OCI-LY7 (cell line): ENCODE measurements at regions not wholly inside any gene's neighbourhood (a gene's known extent, or its start where the extent isn't known, plus 50 kb on each side); places are given as distances from the start of the nearest gene placed in this dataset.
"Not testable (repeated sequence)": the region's sequence is repeated elsewhere in the genome, so short reads cannot be mapped to it uniquely, and the experiment has no call there.

ENCODE experiments used
- BruUV-seq: library from RNA; stranded (reverse); fragments of 400-500 nt; replicated peaks from 2 replicates; lab custom pipeline; 2021; lab: Mats Ljungman, UMichigan
- CTCF ChIA-PET: fragments of 300-600 bp; sonication (Branson Sonifier 250); formaldehyde crosslinking; loops from one replicate; lab custom pipeline; 2022; ENCODE audit warnings: antibody characterized with exemption; ENCODE audit not compliant: unreplicated experiment; lab: Charles Lee
- POLR2A ChIA-PET: fragments of 300-600 bp; sonication (Branson Sonifier 250); formaldehyde crosslinking; loops from one replicate; lab custom pipeline; 2022; ENCODE audit warnings: antibody characterized with exemption; lab: Charles Lee
- DNase-seq: peaks from one replicate; pipeline ENCODE4 v3.0.0-alpha.2; 2015; ENCODE audit warnings: low spot score
- H2AFZ ChIP-seq: fragments of 200-600 bp; sonication (generic), shearing (Covaris generic); 2 replicates; pipeline ENCODE4 v1.6.1; 2014; ENCODE audit warnings: mild to moderate bottlenecking, antibody characterized with exemption, low read length, moderate library complexity
- H3K27ac ChIP-seq: fragments of 200-600 bp; sonication (generic); 2 replicates; pipeline ENCODE4 v1.5.1; 2014; ENCODE audit warnings: mixed run types, low read depth, mild to moderate bottlenecking, moderate library complexity, low read length, inconsistent platforms; ENCODE audit not compliant: poor library complexity, severe bottlenecking
- H3K36me3 ChIP-seq: fragments of 200-600 bp; sonication (generic); 2 replicates; pipeline ENCODE4 v1.6.1; 2014; ENCODE audit warnings: mild to moderate bottlenecking, antibody characterized with exemption, low read length, moderate library complexity, mixed read lengths; ENCODE audit not compliant: insufficient read depth
- H3K4me1 ChIP-seq: fragments of 200-600 bp; sonication (generic); 2 replicates; pipeline ENCODE4 v1.5.1; 2014; ENCODE audit warnings: mild to moderate bottlenecking, low read length; ENCODE audit not compliant: insufficient read depth, poor library complexity, severe bottlenecking
- H3K4me2 ChIP-seq: fragments of 200-600 bp; sonication (generic); 2 replicates; pipeline ENCODE4 v1.6.1; 2014; ENCODE audit warnings: mild to moderate bottlenecking, low read length
- H3K4me3 ChIP-seq: fragments of 200-600 bp; sonication (generic); 2 replicates; pipeline ENCODE4 v1.5.1; 2014; ENCODE audit warnings: mild to moderate bottlenecking, low read depth, low read length; ENCODE audit not compliant: poor library complexity, severe bottlenecking
- H3K79me2 ChIP-seq: fragments of 200-600 bp; sonication (generic); 2 replicates; pipeline ENCODE4 v1.6.1; 2016; ENCODE audit warnings: low read depth, mild to moderate bottlenecking, low read length, moderate library complexity, mixed read lengths; ENCODE audit not compliant: insufficient read depth
- H3K9me2 ChIP-seq: fragments of 200-600 bp; sonication (generic); 2 replicates; pipeline ENCODE4 v1.6.1; 2016; ENCODE audit warnings: mild to moderate bottlenecking, low read length, mixed read lengths; ENCODE audit not compliant: insufficient read depth
- H3K9me3 ChIP-seq: fragments of 200-600 bp; sonication (generic); 2 replicates; pipeline ENCODE4 v1.6.1; 2014; ENCODE audit warnings: mild to moderate bottlenecking, mixed run types, low read length, mixed read lengths
- H4K20me1 ChIP-seq: fragments of 200-600 bp; sonication (generic); 2 replicates; pipeline ENCODE4 v1.6.1; 2014; ENCODE audit warnings: mild to moderate bottlenecking, antibody characterized with exemption, low read length, moderate library complexity, mixed read lengths; ENCODE audit not compliant: insufficient read depth
- CTCF ChIP-seq: fragments of 200-600 bp; sonication (generic); conservative IDR thresholded peaks from 2 replicates; pipeline ENCODE4 v1.5.1; 2014; ENCODE audit warnings: mild to moderate bottlenecking, antibody characterized with exemption, low read length, moderate library complexity, mixed read lengths
- EZH2phosphoT487 ChIP-seq: fragments of 200-600 bp; sonication (generic); IDR thresholded peaks from 2 replicates; pipeline ENCODE4 v1.6.1; 2018; ENCODE audit warnings: low read depth, borderline replicate concordance, mild to moderate bottlenecking, mixed run types, antibody characterized with exemption, low read length, moderate library complexity, mixed read lengths
- intact Hi-C: fragments of 100-400 bp; cut with micrococcal nuclease; formaldehyde crosslinking; loops from one replicate; pipeline ENCODE4 v1.10.0; 2022; ENCODE audit not compliant: unreplicated experiment

- ChIA-PET POLR2A (interaction anchor here (0.6 kb wide), 1 partner anchor 441 kb away, joined by 3 read pairs; no protein-coding TSS in a partner anchor), CTCF (no interaction called here)
- H2AFZ ChIP-seq = no peak overlapping the region
- H3K4me1 ChIP-seq = no peaks in the 10 kb centered on the region
- no peaks in the 10 kb centered on the region for H3K79me2 ChIP-seq
- H3K36me3 ChIP-seq = no peaks in the 10 kb centered on the region
- H3K4me3 ChIP-seq = no peak overlapping the region
- no peaks in the 10 kb centered on the region for H3K9me2 ChIP-seq
- H3K27ac ChIP-seq = no peak overlapping the region
- TF ChIP-seq CTCF = no peak
- TF ChIP-seq EZH2phosphoT487 = no peak
- intact Hi-C loops = no loop called here
- DNase-seq = no peak
- no peak overlapping the region for H3K4me2 ChIP-seq
- H3K9me3 ChIP-seq = no peaks in the 10 kb centered on the region
- no TSS peak for BruUV-seq
- H4K20me1 ChIP-seq = no peaks in the 10 kb centered on the region
These were observed 79.3 kb upstream of the ETV3 start for GRCh38 chr1:157217486-157217885.

GRCh38 chr1:157213836-157214235, 75.6 kb upstream of the ETV3 start:
- no peak overlapping the region for H2AFZ ChIP-seq
- H4K20me1 ChIP-seq = no peaks in the 10 kb centered on the region
- intact Hi-C loops = no loop called here
- H3K4me2 ChIP-seq = no peak overlapping the region
- no peak for DNase-seq
- no peaks in the 10 kb centered on the region for H3K9me2 ChIP-seq
- TF ChIP-seq CTCF = no peak
- no peak for TF ChIP-seq EZH2phosphoT487
- H3K36me3 ChIP-seq = no peaks in the 10 kb centered on the region
- H3K27ac ChIP-seq = no peak overlapping the region
- no peaks in the 10 kb centered on the region for H3K9me3 ChIP-seq
- no peaks in the 10 kb centered on the region for H3K79me2 ChIP-seq
- H3K4me3 ChIP-seq = no peak overlapping the region
- BruUV-seq = no TSS peak
- no peaks in the 10 kb centered on the region for H3K4me1 ChIP-seq
- ChIA-PET CTCF (no interaction called here), POLR2A (no interaction called here)

- no peak overlapping the region for H3K27ac ChIP-seq
- H3K36me3 ChIP-seq = no peaks in the 10 kb centered on the region
- no peak overlapping the region for H3K4me3 ChIP-seq
- TF ChIP-seq CTCF (no peak), EZH2phosphoT487 (no peak)
- no peaks in the 10 kb centered on the region for H4K20me1 ChIP-seq
- no peak for DNase-seq
- POLR2A ChIA-PET = no interaction called here
- no peak overlapping the region for H3K4me2 ChIP-seq
- no peaks in the 10 kb centered on the region for H3K79me2 ChIP-seq
- BruUV-seq = no TSS peak
- no peaks in the 10 kb centered on the region for H3K9me2 ChIP-seq
- no peaks in the 10 kb centered on the region for H3K4me1 ChIP-seq
- H2AFZ ChIP-seq = no peak overlapping the region
- H3K9me3 ChIP-seq = no peaks in the 10 kb centered on the region
- CTCF ChIA-PET = no interaction called here
- intact Hi-C loops = no loop called here
These were observed 71.3 kb upstream of the ETV3 start for GRCh38 chr1:157209514-157209913.

- H3K4me2 ChIP-seq, H3K9me2 ChIP-seq, intact Hi-C loops, H3K79me2 ChIP-seq, H3K36me3 ChIP-seq, DNase-seq, BruUV-seq, H2AFZ ChIP-seq, H3K9me3 ChIP-seq, H3K4me3 ChIP-seq, H3K4me1 ChIP-seq, H4K20me1 ChIP-seq, H3K27ac ChIP-seq, CTCF ChIA-PET: not testable (repeated sequence)
- POLR2A ChIA-PET = interaction anchor here (0.7 kb wide), 1 partner anchor 254 kb away, joined by 4 read pairs; no protein-coding TSS in a partner anchor
These were observed 67.8 kb upstream of the ETV3 start for GRCh38 chr1:157205982-157206381.
